ENCODE measurements at regions not wholly inside any gene's neighbourhood (a gene's known extent, or its start where the extent isn't known, plus 50 kb on each side); places are given as distances from the start of the nearest gene placed in this dataset.

- 86% methylated on average over 2 of the region's 2 CpGs; no CpG with 5 or more reads in 1 of the 2 experiments for WGBS, 2 experiments (ENCODE audit: insufficient coverage in 2 of 2)
- no peaks in the 10 kb centered on the region for H3K4me1 ChIP-seq (ENCODE audit: control insufficient read depth, insufficient read depth, low read length, poor library complexity, severe bottlenecking)
- no peak overlapping the region for H3K27ac ChIP-seq (ENCODE audit: low read depth, low read length, severe bottlenecking)
- H3K9me3 ChIP-seq (ENCODE audit: control insufficient read depth, low read length): no peaks in the 10 kb centered on the region
- no peaks in the 10 kb centered on the region for H3K36me3 ChIP-seq (ENCODE audit: control insufficient read depth, insufficient read depth, low read length)
- no peak overlapping the region for H3K4me3 ChIP-seq (ENCODE audit: extremely low read depth, insufficient read depth, low read length, poor library complexity, severe bottlenecking)
These were observed 166.2 kb downstream of the OMA1 start for GRCh38 chr1:58380345-58380744.

GRCh38 chr1:58367217-58367616 lies 179.3 kb downstream of the OMA1 start:
- H3K4me1 ChIP-seq (ENCODE audit: control insufficient read depth, insufficient read depth, low read length, poor library complexity, severe bottlenecking): no peaks in the 10 kb centered on the region
- peaks cover 11% of the 10 kb centered on the region for H3K9me3 ChIP-seq (ENCODE audit: control insufficient read depth, low read length)
- H3K36me3 ChIP-seq (ENCODE audit: control insufficient read depth, insufficient read depth, low read length): no peaks in the 10 kb centered on the region
- no peak overlapping the region for H3K4me3 ChIP-seq (ENCODE audit: extremely low read depth, insufficient read depth, low read length, poor library complexity, severe bottlenecking)
- H3K27ac ChIP-seq (ENCODE audit: low read depth, low read length, severe bottlenecking): no peak overlapping the region

GRCh38 chr1:58365328-58365727 lies 181.2 kb downstream of the OMA1 start:
- no peaks in the 10 kb centered on the region for H3K36me3 ChIP-seq (ENCODE audit: control insufficient read depth, insufficient read depth, low read length)
- H3K4me1 ChIP-seq (ENCODE audit: control insufficient read depth, insufficient read depth, low read length, poor library complexity, severe bottlenecking): no peaks in the 10 kb centered on the region
- no peak overlapping the region for H3K27ac ChIP-seq (ENCODE audit: low read depth, low read length, severe bottlenecking)
- no peak overlapping the region for H3K4me3 ChIP-seq (ENCODE audit: extremely low read depth, insufficient read depth, low read length, poor library complexity, severe bottlenecking)
- WGBS, 2 experiments (ENCODE audit: insufficient coverage in 2 of 2): 100% methylated on average over 1 to 2 of the region's 2 CpGs
- no peaks in the 10 kb centered on the region for H3K9me3 ChIP-seq (ENCODE audit: control insufficient read depth, low read length)

DNA sequence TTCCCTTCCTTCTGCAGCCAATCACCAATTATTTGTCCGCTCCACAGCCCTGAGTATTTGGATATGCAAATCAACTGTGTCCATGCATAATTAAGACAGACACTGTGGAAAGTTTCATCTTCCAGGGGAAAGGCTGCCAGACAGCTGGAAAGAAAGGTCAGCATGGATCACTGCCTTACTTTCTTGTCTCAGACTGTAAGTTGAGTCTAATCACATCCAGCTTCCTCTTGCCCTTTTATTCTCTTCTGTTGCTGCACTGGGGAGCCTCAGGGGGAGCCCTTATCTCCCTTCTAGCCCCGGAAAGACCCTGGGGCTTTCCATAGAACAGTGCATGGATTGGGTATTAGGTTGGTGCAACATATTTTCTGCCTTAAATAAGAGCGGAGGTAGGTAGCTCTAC lies 182.9 kb downstream of the OMA1 start:
- WGBS, 2 experiments (ENCODE audit: insufficient coverage in 2 of 2): 74 to 88% methylated on average over 1 to 3 of the region's 3 CpGs
- Histone ChIP-seq H3K27ac (ENCODE audit: low read depth, low read length, severe bottlenecking) (no peak overlapping the region), H3K9me3 (ENCODE audit: control insufficient read depth, low read length) (no peaks in the 10 kb centered on the region), H3K4me1 (ENCODE audit: control insufficient read depth, insufficient read depth, low read length, poor library complexity, severe bottlenecking) (no peaks in the 10 kb centered on the region), H3K36me3 (ENCODE audit: control insufficient read depth, insufficient read depth, low read length) (no peaks in the 10 kb centered on the region), H3K4me3 (ENCODE audit: extremely low read depth, insufficient read depth, low read length, poor library complexity, severe bottlenecking) (no peak overlapping the region)

DNA sequence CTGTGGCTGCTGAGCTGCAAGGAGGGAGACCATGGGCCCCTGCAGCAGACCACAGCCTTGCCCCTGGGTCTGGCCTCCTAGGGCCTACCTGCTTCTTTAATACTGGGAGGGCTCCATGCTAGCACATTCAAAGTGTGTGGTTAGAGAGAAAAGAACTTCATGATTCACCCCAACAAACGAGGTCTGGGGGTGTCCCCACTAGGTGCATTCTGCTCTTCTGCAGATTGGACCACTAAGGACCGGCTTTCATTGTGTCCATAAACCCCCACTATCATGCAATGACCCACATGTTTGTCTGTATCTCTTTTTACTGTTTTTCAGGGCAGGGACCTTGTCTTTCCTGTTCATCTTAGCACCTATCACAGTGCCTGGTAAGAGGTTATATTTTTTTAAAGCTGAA lies 185.4 kb downstream of the OMA1 start:
- Histone ChIP-seq H3K27ac (ENCODE audit: low read depth, low read length, severe bottlenecking) (no peak overlapping the region), H3K4me3 (ENCODE audit: extremely low read depth, insufficient read depth, low read length, poor library complexity, severe bottlenecking) (no peak overlapping the region), H3K36me3 (ENCODE audit: control insufficient read depth, insufficient read depth, low read length) (no peaks in the 10 kb centered on the region), H3K4me1 (ENCODE audit: control insufficient read depth, insufficient read depth, low read length, poor library complexity, severe bottlenecking) (no peaks in the 10 kb centered on the region), H3K9me3 (ENCODE audit: control insufficient read depth, low read length) (no peaks in the 10 kb centered on the region)
- WGBS, 2 experiments (ENCODE audit: insufficient coverage in 2 of 2): 32 to 50% methylated on average over 1 to 2 of the region's 2 CpGs

- whole genome bisulfite sequencing, 2 experiments (ENCODE audit: insufficient coverage in 2 of 2): 60% methylated on average over 2 of the region's 4 CpGs; no CpG with 5 or more reads in 1 of the 2 experiments
- H3K4me3 ChIP-seq (ENCODE audit: extremely low read depth, insufficient read depth, low read length, poor library complexity, severe bottlenecking): no peak overlapping the region
- no peaks in the 10 kb centered on the region for H3K9me3 ChIP-seq (ENCODE audit: control insufficient read depth, low read length)
- H3K27ac ChIP-seq (ENCODE audit: low read depth, low read length, severe bottlenecking): no peak overlapping the region
- no peaks in the 10 kb centered on the region for H3K36me3 ChIP-seq (ENCODE audit: control insufficient read depth, insufficient read depth, low read length)
- H3K4me1 ChIP-seq (ENCODE audit: control insufficient read depth, insufficient read depth, low read length, poor library complexity, severe bottlenecking): no peaks in the 10 kb centered on the region
These were observed 188.2 kb downstream of the OMA1 start for GRCh38 chr1:58358346-58358745.

DNA sequence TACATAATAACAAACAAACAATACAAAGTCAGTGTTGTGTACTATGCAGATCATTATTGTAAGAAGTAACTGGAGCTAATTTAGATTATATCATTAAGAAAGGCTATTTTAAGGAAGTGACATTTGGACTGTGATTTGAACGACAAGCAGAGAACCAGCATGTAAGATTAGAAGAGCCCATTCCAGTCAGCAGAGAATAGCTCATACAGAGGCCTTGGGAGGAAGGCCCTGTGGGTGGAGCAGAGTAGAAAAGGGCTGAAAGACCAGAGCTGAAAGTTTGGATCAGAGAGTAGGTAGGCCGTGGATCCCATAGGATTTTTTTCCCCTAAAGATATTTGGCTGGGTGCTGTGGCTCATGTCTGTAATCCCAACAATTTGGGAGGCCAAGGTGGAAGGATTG lies 190.1 kb downstream of the OMA1 start:
- 89 to 93% methylated on average over 2 of the region's 2 CpGs for WGBS, 2 experiments (ENCODE audit: insufficient coverage in 2 of 2)
- H3K36me3 ChIP-seq (ENCODE audit: control insufficient read depth, insufficient read depth, low read length): no peaks in the 10 kb centered on the region

GRCh38 chr1:58353168-58353567 lies 193.4 kb downstream of the OMA1 start:
- Histone ChIP-seq H3K4me3 (ENCODE audit: extremely low read depth, insufficient read depth, low read length, poor library complexity, severe bottlenecking) (no peak overlapping the region), H3K36me3 (ENCODE audit: control insufficient read depth, insufficient read depth, low read length) (no peaks in the 10 kb centered on the region), H3K9me3 (ENCODE audit: control insufficient read depth, low read length) (no peaks in the 10 kb centered on the region), H3K27ac (ENCODE audit: low read depth, low read length, severe bottlenecking) (no peak overlapping the region), H3K4me1 (ENCODE audit: control insufficient read depth, insufficient read depth, low read length, poor library complexity, severe bottlenecking) (no peaks in the 10 kb centered on the region)
- WGBS, 2 experiments (ENCODE audit: insufficient coverage in 2 of 2): 100% methylated on average over 1 of the region's 2 CpGs; no CpG with 5 or more reads in 1 of the 2 experiments

More for the DNA sequence above, 190.1 kb downstream of the OMA1 start:
- no peaks in the 10 kb centered on the region for H3K4me1 ChIP-seq (ENCODE audit: control insufficient read depth, insufficient read depth, low read length, poor library complexity, severe bottlenecking)
- H3K27ac ChIP-seq (ENCODE audit: low read depth, low read length, severe bottlenecking): no peak overlapping the region
- H3K9me3 ChIP-seq (ENCODE audit: control insufficient read depth, low read length): no peaks in the 10 kb centered on the region
- H3K4me3 ChIP-seq (ENCODE audit: extremely low read depth, insufficient read depth, low read length, poor library complexity, severe bottlenecking): no peak overlapping the region

DNA sequence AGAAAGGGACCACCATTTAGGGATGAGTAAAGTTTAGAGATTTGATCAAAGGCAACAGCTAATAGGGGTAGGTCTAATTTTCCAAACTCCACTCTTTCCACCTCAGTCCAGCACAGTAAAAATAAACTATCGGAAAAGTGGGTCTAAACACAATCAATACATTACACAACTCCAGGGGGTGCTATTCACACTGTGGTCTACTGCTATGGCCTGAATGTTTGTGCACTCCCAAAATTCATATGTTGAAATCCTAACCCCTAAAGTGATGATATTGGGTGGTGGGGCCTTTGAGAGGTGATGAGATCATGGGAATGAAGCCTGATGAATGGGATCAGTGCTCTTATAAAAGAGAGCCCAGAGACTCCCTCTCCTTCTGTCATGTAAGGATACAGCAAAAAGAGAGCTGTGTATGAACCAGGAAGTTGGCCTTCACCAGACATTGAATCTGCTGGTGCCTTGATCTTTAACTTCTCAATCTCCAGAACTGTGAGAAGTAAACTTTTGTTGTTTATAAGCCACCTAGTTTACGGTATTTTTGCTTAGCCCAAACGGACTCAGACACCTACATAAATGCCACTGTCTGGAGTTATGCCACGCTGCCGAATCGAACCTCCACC lies 193.9 kb downstream of the OMA1 start:
- H3K27ac ChIP-seq (ENCODE audit: low read depth, low read length, severe bottlenecking): no peak overlapping the region

GRCh38 chr1:58346036-58346355 lies 200.5 kb downstream of the OMA1 start:
- 87 to 93% methylated on average over 4 to 5 of the region's 7 CpGs for WGBS, 2 experiments (ENCODE audit: insufficient coverage in 2 of 2)
- H3K9me3 ChIP-seq (ENCODE audit: control insufficient read depth, low read length): no peaks in the 10 kb centered on the region
- peaks cover 3% of the 10 kb centered on the region for H3K4me1 ChIP-seq (ENCODE audit: control insufficient read depth, insufficient read depth, low read length, poor library complexity, severe bottlenecking)
- no peak overlapping the region for H3K4me3 ChIP-seq (ENCODE audit: extremely low read depth, insufficient read depth, low read length, poor library complexity, severe bottlenecking)
- no peaks in the 10 kb centered on the region for H3K36me3 ChIP-seq (ENCODE audit: control insufficient read depth, insufficient read depth, low read length)
- H3K27ac ChIP-seq (ENCODE audit: low read depth, low read length, severe bottlenecking): no peak overlapping the region

More for the DNA sequence above, 193.9 kb downstream of the OMA1 start:
- Histone ChIP-seq H3K9me3 (ENCODE audit: control insufficient read depth, low read length) (no peaks in the 10 kb centered on the region), H3K4me1 (ENCODE audit: control insufficient read depth, insufficient read depth, low read length, poor library complexity, severe bottlenecking) (no peaks in the 10 kb centered on the region), H3K36me3 (ENCODE audit: control insufficient read depth, insufficient read depth, low read length) (no peaks in the 10 kb centered on the region), H3K4me3 (ENCODE audit: extremely low read depth, insufficient read depth, low read length, poor library complexity, severe bottlenecking) (no peak overlapping the region)
- WGBS, 2 experiments (ENCODE audit: insufficient coverage in 2 of 2): 100% methylated on average over 1 of the region's 6 CpGs; no CpG with 5 or more reads in 1 of the 2 experiments

- H3K9me3 ChIP-seq (ENCODE audit: control insufficient read depth, low read length): no peaks in the 10 kb centered on the region
- H3K36me3 ChIP-seq (ENCODE audit: control insufficient read depth, insufficient read depth, low read length): no peaks in the 10 kb centered on the region
- H3K27ac ChIP-seq (ENCODE audit: low read depth, low read length, severe bottlenecking): no peak overlapping the region
- H3K4me3 ChIP-seq (ENCODE audit: extremely low read depth, insufficient read depth, low read length, poor library complexity, severe bottlenecking): no peak overlapping the region
- WGBS, 2 experiments (ENCODE audit: insufficient coverage in 2 of 2): 45 to 54% methylated on average over 4 of the region's 5 CpGs
- peaks cover 3% of the 10 kb centered on the region for H3K4me1 ChIP-seq (ENCODE audit: control insufficient read depth, insufficient read depth, low read length, poor library complexity, severe bottlenecking)
These were observed 201.1 kb downstream of the OMA1 start for GRCh38 chr1:58345215-58346035.
